ENCODE measurements at regions not wholly inside any gene's neighbourhood (a gene's known extent, or its start where the extent isn't known, plus 50 kb on each side); places are given as distances from the start of the nearest gene placed in this dataset.

GRCh38 chr7:18145160-18145559, 117.5 kb upstream of the PRPS1L1 start:
- no peak overlapping the region for H2AK5ac ChIP-seq (ENCODE audit: low read depth, low read length)
- no peak overlapping the region for H4K8ac ChIP-seq (ENCODE audit: low read depth, low read length)
- no peak overlapping the region for H2BK12ac ChIP-seq (ENCODE audit: low read length)
- H3K36me3 ChIP-seq (replicated peaks in 1 of 2; ENCODE audit: control insufficient read depth in 2 of 2, insufficient read depth in 2 of 2, low read length in 2 of 2) = no peaks in the 10 kb centered on the region
- no peak overlapping the region for H3K23ac ChIP-seq (ENCODE audit: low read depth, low read length, poor library complexity)
- H2AFZ ChIP-seq (ENCODE audit: low read length) = no peak overlapping the region
- peaks cover 0 to 4% of the 10 kb centered on the region in 2 donors for H3K4me1 ChIP-seq (ENCODE audit: control insufficient read depth in 2 of 2, insufficient read depth in 1 of 2, low read depth in 1 of 2, low read length in 2 of 2)
- no peak overlapping the region for H2BK5ac ChIP-seq (ENCODE audit: low read length)
- H4K91ac ChIP-seq (ENCODE audit: low read depth, low read length, poor library complexity) = no peak overlapping the region
- H3K4me2 ChIP-seq (ENCODE audit: insufficient read depth, low read length, poor library complexity, severe bottlenecking) = no peak overlapping the region
- H3K4ac ChIP-seq (ENCODE audit: low read length) = no peak overlapping the region
- H2BK120ac ChIP-seq (ENCODE audit: low read depth, low read length) = no peak overlapping the region
- no peak overlapping the region for H2BK15ac ChIP-seq (ENCODE audit: low read length)
- no peak overlapping the region for H3K14ac ChIP-seq (ENCODE audit: low read length)
- H3K9me3 ChIP-seq (replicated peaks in 1 of 2; ENCODE audit: control insufficient read depth in 2 of 2, insufficient read depth in 1 of 2, low read depth in 1 of 2, low read length in 2 of 2) = no peaks in the 10 kb centered on the region
- H3K79me1 ChIP-seq (ENCODE audit: low read depth, low read length) = no peaks in the 10 kb centered on the region
- no peak for DNase-seq (ENCODE audit: low spot score)
- no peak overlapping the region for H3K4me3 ChIP-seq (ENCODE audit: low read length in 2 of 2)
- H3K9ac ChIP-seq (ENCODE audit: low read depth, low read length, poor library complexity) = no peak overlapping the region
- no peak overlapping the region for H3K18ac ChIP-seq (ENCODE audit: low read length)
- no peaks in the 10 kb centered on the region for H3K27me3 ChIP-seq (ENCODE audit: control insufficient read depth in 3 of 3, insufficient read depth in 3 of 3, low read depth in 1 of 3, low read length in 3 of 3)
- no peak overlapping the region for H3K27ac ChIP-seq (replicated peaks; ENCODE audit: low read length)

GRCh38 chr7:18151422-18151821, 123.8 kb upstream of the PRPS1L1 start:
- Histone ChIP-seq H3K9ac (ENCODE audit: low read depth, low read length, poor library complexity) (no peak overlapping the region), H3K23ac (ENCODE audit: low read depth, low read length, poor library complexity) (no peak overlapping the region), H3K4ac (ENCODE audit: low read length) (no peak overlapping the region), H2AFZ (ENCODE audit: low read length) (no peak overlapping the region), H3K18ac (ENCODE audit: low read length) (no peak overlapping the region), H3K79me1 (ENCODE audit: low read depth, low read length) (no peaks in the 10 kb centered on the region), H4K91ac (ENCODE audit: low read depth, low read length, poor library complexity) (no peak overlapping the region), H3K9me3 (replicated peaks in 1 of 2; ENCODE audit: control insufficient read depth in 2 of 2, insufficient read depth in 1 of 2, low read depth in 1 of 2, low read length in 2 of 2) (no peaks in the 10 kb centered on the region), H3K27me3 (ENCODE audit: control insufficient read depth in 3 of 3, insufficient read depth in 3 of 3, low read depth in 1 of 3, low read length in 3 of 3) (no peaks in the 10 kb centered on the region), H4K8ac (ENCODE audit: low read depth, low read length) (no peak overlapping the region), H2BK120ac (ENCODE audit: low read depth, low read length) (no peak overlapping the region), H3K36me3 (replicated peaks in 1 of 2; ENCODE audit: control insufficient read depth in 2 of 2, insufficient read depth in 2 of 2, low read length in 2 of 2) (no peaks in the 10 kb centered on the region), H2AK5ac (ENCODE audit: low read depth, low read length) (no peak overlapping the region), H3K4me2 (ENCODE audit: insufficient read depth, low read length, poor library complexity, severe bottlenecking) (no peak overlapping the region), H2BK5ac (ENCODE audit: low read length) (no peak overlapping the region), H2BK15ac (ENCODE audit: low read length) (no peak overlapping the region), H3K4me3 (ENCODE audit: low read length in 2 of 2) (no peak overlapping the region), H3K14ac (ENCODE audit: low read length) (no peak overlapping the region), H2BK12ac (ENCODE audit: low read length) (no peak overlapping the region), H3K4me1 (ENCODE audit: control insufficient read depth in 2 of 2, insufficient read depth in 1 of 2, low read depth in 1 of 2, low read length in 2 of 2) (no peaks in the 10 kb centered on the region), H3K27ac (replicated peaks; ENCODE audit: low read length) (no peak overlapping the region)
- DNase-seq (ENCODE audit: low spot score) = no peak
- WGBS, 2 donors (ENCODE audit: extremely low coverage in 2 of 2, insufficient read length in 2 of 2, insufficient replicate concordance in 1 of 2) = no CpG with 5 or more reads among the region's 1 CpG

- Histone ChIP-seq H2BK5ac (ENCODE audit: low read length) (no peak overlapping the region), H3K4me1 (ENCODE audit: control insufficient read depth in 2 of 2, insufficient read depth in 1 of 2, low read depth in 1 of 2, low read length in 2 of 2) (no peaks in the 10 kb centered on the region), H3K36me3 (replicated peaks in 1 of 2; ENCODE audit: control insufficient read depth in 2 of 2, insufficient read depth in 2 of 2, low read length in 2 of 2) (no peaks in the 10 kb centered on the region), H3K4ac (ENCODE audit: low read length) (no peak overlapping the region), H3K14ac (ENCODE audit: low read length) (no peak overlapping the region), H3K9me3 (replicated peaks in 1 of 2; ENCODE audit: control insufficient read depth in 2 of 2, insufficient read depth in 1 of 2, low read depth in 1 of 2, low read length in 2 of 2) (no peaks in the 10 kb centered on the region), H3K9ac (ENCODE audit: low read depth, low read length, poor library complexity) (no peak overlapping the region), H4K91ac (ENCODE audit: low read depth, low read length, poor library complexity) (no peak overlapping the region), H3K27me3 (ENCODE audit: control insufficient read depth in 3 of 3, insufficient read depth in 3 of 3, low read depth in 1 of 3, low read length in 3 of 3) (no peaks in the 10 kb centered on the region), H2BK15ac (ENCODE audit: low read length) (no peak overlapping the region), H2BK12ac (ENCODE audit: low read length) (no peak overlapping the region), H3K27ac (replicated peaks; ENCODE audit: low read length) (no peak overlapping the region), H4K8ac (ENCODE audit: low read depth, low read length) (no peak overlapping the region), H2AK5ac (ENCODE audit: low read depth, low read length) (no peak overlapping the region), H2AFZ (ENCODE audit: low read length) (no peak overlapping the region), H3K18ac (ENCODE audit: low read length) (no peak overlapping the region), H3K79me1 (ENCODE audit: low read depth, low read length) (no peaks in the 10 kb centered on the region), H2BK120ac (ENCODE audit: low read depth, low read length) (no peak overlapping the region), H3K23ac (ENCODE audit: low read depth, low read length, poor library complexity) (no peak overlapping the region), H3K4me2 (ENCODE audit: insufficient read depth, low read length, poor library complexity, severe bottlenecking) (no peak overlapping the region), H3K4me3 (ENCODE audit: low read length in 2 of 2) (no peak overlapping the region)
- DNase-seq (ENCODE audit: low spot score) = no peak
- no CpG with 5 or more reads among the region's 6 CpGs for WGBS, 2 donors (ENCODE audit: extremely low coverage in 2 of 2, insufficient read length in 2 of 2, insufficient replicate concordance in 1 of 2)
Measured at GRCh38 chr7:18153183-18153748, 125.6 kb upstream of the PRPS1L1 start.

GRCh38 chr7:18154726-18155125, 127.1 kb upstream of the PRPS1L1 start:
- H3K14ac ChIP-seq (ENCODE audit: low read length) = no peak overlapping the region
- no peak overlapping the region for H3K4me3 ChIP-seq (ENCODE audit: low read length in 2 of 2)
- H2AK5ac ChIP-seq (ENCODE audit: low read depth, low read length) = no peak overlapping the region
- H3K23ac ChIP-seq (ENCODE audit: low read depth, low read length, poor library complexity) = no peak overlapping the region
- H4K91ac ChIP-seq (ENCODE audit: low read depth, low read length, poor library complexity) = no peak overlapping the region
- H4K8ac ChIP-seq (ENCODE audit: low read depth, low read length) = no peak overlapping the region
- no peak overlapping the region for H2AFZ ChIP-seq (ENCODE audit: low read length)
- H3K4ac ChIP-seq (ENCODE audit: low read length) = no peak overlapping the region
- H3K9ac ChIP-seq (ENCODE audit: low read depth, low read length, poor library complexity) = no peak overlapping the region
- no peaks in the 10 kb centered on the region for H3K4me1 ChIP-seq (ENCODE audit: control insufficient read depth in 2 of 2, insufficient read depth in 1 of 2, low read depth in 1 of 2, low read length in 2 of 2)
- H2BK12ac ChIP-seq (ENCODE audit: low read length) = no peak overlapping the region
- H3K9me3 ChIP-seq (replicated peaks in 1 of 2; ENCODE audit: control insufficient read depth in 2 of 2, insufficient read depth in 1 of 2, low read depth in 1 of 2, low read length in 2 of 2) = no peaks in the 10 kb centered on the region
- WGBS, 2 donors (ENCODE audit: extremely low coverage in 2 of 2, insufficient read length in 2 of 2, insufficient replicate concordance in 1 of 2) = no CpG with 5 or more reads among the region's 5 CpGs
- no peaks in the 10 kb centered on the region for H3K36me3 ChIP-seq (replicated peaks in 1 of 2; ENCODE audit: control insufficient read depth in 2 of 2, insufficient read depth in 2 of 2, low read length in 2 of 2)
- no peaks in the 10 kb centered on the region for H3K27me3 ChIP-seq (ENCODE audit: control insufficient read depth in 3 of 3, insufficient read depth in 3 of 3, low read depth in 1 of 3, low read length in 3 of 3)
- no peak overlapping the region for H2BK5ac ChIP-seq (ENCODE audit: low read length)
- no peak overlapping the region for H2BK120ac ChIP-seq (ENCODE audit: low read depth, low read length)
- no peaks in the 10 kb centered on the region for H3K79me1 ChIP-seq (ENCODE audit: low read depth, low read length)
- no peak overlapping the region for H3K18ac ChIP-seq (ENCODE audit: low read length)
- no peak overlapping the region for H2BK15ac ChIP-seq (ENCODE audit: low read length)
- no peak overlapping the region for H3K27ac ChIP-seq (replicated peaks; ENCODE audit: low read length)
- no peak overlapping the region for H3K4me2 ChIP-seq (ENCODE audit: insufficient read depth, low read length, poor library complexity, severe bottlenecking)
- DNase-seq (ENCODE audit: low spot score) = no peak
